ENCODE measurements at regions not wholly inside any gene's neighbourhood (a gene's known extent, or its start where the extent isn't known, plus 50 kb on each side); places are given as distances from the start of the nearest gene placed in this dataset.

- ChIA-PET CTCF (no interaction called here), POLR2A (no interaction called here)
- FAIRE-seq: no peak
- Histone ChIP-seq H3K9me1 (replicated peaks; ENCODE audit: control insufficient read depth, extremely low read depth, insufficient read depth, low read length) (no peaks in the 10 kb centered on the region), H3K4me3 (replicated peaks in 1 of 3; ENCODE audit: insufficient read depth in 1 of 3, low read depth in 1 of 3, low read length in 3 of 3) (no peak overlapping the region), H3K4me2 (ENCODE audit: insufficient read depth, low read length) (no peak overlapping the region), H3K4me1 (ENCODE audit: control insufficient read depth, extremely low read depth, insufficient read depth, low read length) (no peaks in the 10 kb centered on the region), H3K79me2 (ENCODE audit: control insufficient read depth, insufficient read depth, low read length) (no peaks in the 10 kb centered on the region), H3K27ac (ENCODE audit: insufficient read depth, low read depth, low read length) (no peak overlapping the region), H3K9me3 (replicated peaks; ENCODE audit: control insufficient read depth, insufficient read depth, low read length) (peaks cover 4% of the 10 kb centered on the region), H3K27me3 (ENCODE audit: control insufficient read depth in 2 of 2, insufficient read depth in 2 of 2, low read length in 2 of 2) (no peaks in the 10 kb centered on the region), H3K9ac (replicated peaks; ENCODE audit: extremely low read depth, insufficient read depth, low read length) (no peak overlapping the region), H2AFZ (ENCODE audit: low read depth, low read length) (no peak overlapping the region), H4K20me1 (replicated peaks; ENCODE audit: control insufficient read depth, extremely low read depth, insufficient read depth, low read length) (no peaks in the 10 kb centered on the region), H3K36me3 (ENCODE audit: control insufficient read depth in 2 of 2, extremely low read depth in 1 of 2, insufficient read depth in 2 of 2, low read length in 2 of 2) (no peaks in the 10 kb centered on the region)
- no peak for DNase-seq (ENCODE audit: low read depth, low spot score)
- intact Hi-C loops (cut with micrococcal nuclease): no loop called here
- TF ChIP-seq POLR2A (IDR thresholded peaks at IDR 0.05; ENCODE audit: low read depth, low read length) (no peak), MYC (IDR thresholded peaks at IDR 0.05; ENCODE audit: low read depth, low read length) (no peak), CTCF (IDR thresholded peaks at IDR 0.05; ENCODE audit: extremely low read depth in 1 of 2, insufficient read depth in 1 of 2, low read depth in 1 of 2, low read length in 2 of 2) (no peak)
- dilution Hi-C loops (cut with MboI; ENCODE audit: extremely low pct_ligation_motif_present, low sequenced_read_pairs): no loop called here
- no TSS peak for BruUV-seq (replicated peaks)
Measured at GRCh38 chr5:155761502-155761901, 565.5 kb upstream of the SGCD start.

GRCh38 chr5:155765715-155766114 is 561.2 kb upstream of the SGCD start:
- TF ChIP-seq FOS (IDR thresholded peaks at IDR 0.05; ENCODE audit: borderline replicate concordance, insufficient read depth, low read length) (no peak), GATA2 (IDR thresholded peaks at IDR 0.05; ENCODE audit: insufficient read depth, insufficient read length, low read depth, low read length) (no peak), MYC (IDR thresholded peaks at IDR 0.05; ENCODE audit: low read depth, low read length) (no peak), POLR2AphosphoS5 (IDR thresholded peaks at IDR 0.05; ENCODE audit: insufficient read depth, low read depth, low read length) (no peak), POLR2A (IDR thresholded peaks at IDR 0.05; ENCODE audit: low read depth, low read length) (no peak), CTCF (IDR thresholded peaks at IDR 0.05; ENCODE audit: extremely low read depth in 1 of 2, insufficient read depth in 1 of 2, low read depth in 1 of 2, low read length in 2 of 2) (no peak), MAX (IDR thresholded peaks at IDR 0.05; ENCODE audit: insufficient read depth, insufficient read length) (no peak), JUN (IDR thresholded peaks at IDR 0.05; ENCODE audit: borderline replicate concordance, insufficient read depth, insufficient read length, low read depth) (no peak), EZH2 (IDR thresholded peaks at IDR 0.05; ENCODE audit: borderline replicate concordance, low read depth, low read length, severe bottlenecking) (no peak)
- Histone ChIP-seq H3K27ac (ENCODE audit: insufficient read depth, low read depth, low read length) (no peak overlapping the region), H4K20me1 (replicated peaks; ENCODE audit: control insufficient read depth, extremely low read depth, insufficient read depth, low read length) (no peaks in the 10 kb centered on the region), H3K4me3 (replicated peaks in 1 of 3; ENCODE audit: insufficient read depth in 1 of 3, low read depth in 1 of 3, low read length in 3 of 3) (no peak overlapping the region), H3K36me3 (ENCODE audit: control insufficient read depth in 2 of 2, extremely low read depth in 1 of 2, insufficient read depth in 2 of 2, low read length in 2 of 2) (no peaks in the 10 kb centered on the region), H3K9me3 (replicated peaks; ENCODE audit: control insufficient read depth, insufficient read depth, low read length) (peaks cover 5% of the 10 kb centered on the region), H3K27me3 (ENCODE audit: control insufficient read depth in 2 of 2, insufficient read depth in 2 of 2, low read length in 2 of 2) (no peaks in the 10 kb centered on the region), H3K4me2 (ENCODE audit: insufficient read depth, low read length) (no peak overlapping the region), H3K9me1 (replicated peaks; ENCODE audit: control insufficient read depth, extremely low read depth, insufficient read depth, low read length) (no peaks in the 10 kb centered on the region), H3K79me2 (ENCODE audit: control insufficient read depth, insufficient read depth, low read length) (no peaks in the 10 kb centered on the region), H2AFZ (ENCODE audit: low read depth, low read length) (no peak overlapping the region), H3K9ac (replicated peaks; ENCODE audit: extremely low read depth, insufficient read depth, low read length) (no peak overlapping the region), H3K4me1 (ENCODE audit: control insufficient read depth, extremely low read depth, insufficient read depth, low read length) (no peaks in the 10 kb centered on the region)
- no TSS peak for BruUV-seq (replicated peaks)
- no peak for FAIRE-seq
- no peak for DNase-seq (ENCODE audit: low read depth, low spot score)
- dilution Hi-C loops (cut with MboI; ENCODE audit: extremely low pct_ligation_motif_present, low sequenced_read_pairs) (no loop called here), intact Hi-C loops (cut with micrococcal nuclease) (no loop called here)
- CTCF ChIA-PET: no interaction called here
- POLR2A ChIA-PET: no interaction called here

Data from endothelial cell of umbilical vein (primary cell).